ENCODE measurements at regions not wholly inside any gene's neighbourhood (a gene's known extent, or its start where the extent isn't known, plus 50 kb on each side); places are given as distances from the start of the nearest gene placed in this dataset.

DNA sequence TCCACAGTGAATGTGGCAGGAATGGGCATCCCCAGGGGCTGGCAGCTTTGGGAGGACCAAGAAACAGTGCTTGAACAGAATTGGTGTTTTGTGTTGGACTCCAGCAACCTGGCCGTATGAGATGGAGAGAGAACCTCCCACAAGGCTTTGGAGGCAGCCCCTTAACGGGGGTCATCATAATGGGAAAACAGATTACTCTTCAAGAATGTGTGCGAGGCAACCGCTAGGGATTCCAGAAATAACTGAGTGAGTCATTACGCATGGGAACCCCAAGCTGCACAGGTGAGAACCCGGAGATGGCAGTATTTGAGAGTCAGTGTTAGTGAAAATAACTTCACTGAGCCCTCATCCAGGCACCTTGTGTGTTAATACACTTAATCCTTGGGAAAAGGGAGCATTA is 567.8 kb upstream of the TBX3 start:
- H3K9me3 ChIP-seq (ENCODE audit: control insufficient read depth in 4 of 4, low read length in 3 of 4) = no peaks in the 10 kb centered on the region
- no peaks in the 10 kb centered on the region for H3K27me3 ChIP-seq (ENCODE audit: control insufficient read depth in 4 of 4, insufficient read depth in 4 of 4, low read length in 3 of 4)
- no peaks in the 10 kb centered on the region for H3K4me1 ChIP-seq (ENCODE audit: control insufficient read depth in 4 of 4, insufficient read depth in 4 of 4, low read length in 3 of 4)
- no peaks in the 10 kb centered on the region for H3K36me3 ChIP-seq (ENCODE audit: control insufficient read depth in 4 of 4, insufficient read depth in 3 of 4, low read depth in 1 of 4, low read length in 3 of 4)
- DNase-seq (ENCODE audit: low spot score) = no peak
- H3K27ac ChIP-seq (ENCODE audit: low read depth in 1 of 2, low read length in 2 of 2) = no peak overlapping the region
- 90% methylated on average over 6 of the region's 6 CpGs for WGBS
- no peak overlapping the region for H3K4me3 ChIP-seq (ENCODE audit: low read depth in 1 of 3, low read length in 3 of 3)
- TF ChIP-seq NR2F2 (IDR thresholded peaks at IDR 0.05) (no peak), GABPA (IDR thresholded peaks at IDR 0.05 in 1 of 2, conservative IDR thresholded peaks at IDR 0.05 in 1 of 2) (no peak), MAX (IDR thresholded peaks at IDR 0.05) (no peak), RAD21 (IDR thresholded peaks at IDR 0.05) (no peak), RXRA (IDR thresholded peaks at IDR 0.05) (no peak), HNF4A (conservative IDR thresholded peaks at IDR 0.05) (no peak), EGR1 (IDR thresholded peaks at IDR 0.05; ENCODE audit: low read depth in 2 of 2) (no peak)
- TF ChIP-seq, protein P1, sequence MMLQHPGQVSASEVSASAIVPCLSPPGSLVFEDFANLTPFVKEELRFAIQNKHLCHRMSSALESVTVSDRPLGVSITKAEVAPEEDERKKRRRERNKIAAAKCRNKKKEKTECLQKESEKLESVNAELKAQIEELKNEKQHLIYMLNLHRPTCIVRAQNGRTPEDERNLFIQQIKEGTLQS (IDR thresholded peaks at IDR 0.05) = no peak
- no peak overlapping the region for H3K9ac ChIP-seq (ENCODE audit: low read depth in 1 of 2, low read length in 2 of 2)

GRCh38 chr12:115249671-115250278 is 565.8 kb upstream of the TBX3 start:
- no peak for DNase-seq (ENCODE audit: low spot score)
- H3K9ac ChIP-seq (ENCODE audit: low read depth in 1 of 2, low read length in 2 of 2) = no peak overlapping the region
- H3K27me3 ChIP-seq (ENCODE audit: control insufficient read depth in 4 of 4, insufficient read depth in 4 of 4, low read length in 3 of 4) = no peaks in the 10 kb centered on the region
- WGBS = 78% methylated on average over 3 of the region's 3 CpGs
- no peak overlapping the region for H3K4me3 ChIP-seq (ENCODE audit: low read depth in 1 of 3, low read length in 3 of 3)
- H3K9me3 ChIP-seq (ENCODE audit: control insufficient read depth in 4 of 4, low read length in 3 of 4) = no peaks in the 10 kb centered on the region
- TF ChIP-seq, protein P2, sequence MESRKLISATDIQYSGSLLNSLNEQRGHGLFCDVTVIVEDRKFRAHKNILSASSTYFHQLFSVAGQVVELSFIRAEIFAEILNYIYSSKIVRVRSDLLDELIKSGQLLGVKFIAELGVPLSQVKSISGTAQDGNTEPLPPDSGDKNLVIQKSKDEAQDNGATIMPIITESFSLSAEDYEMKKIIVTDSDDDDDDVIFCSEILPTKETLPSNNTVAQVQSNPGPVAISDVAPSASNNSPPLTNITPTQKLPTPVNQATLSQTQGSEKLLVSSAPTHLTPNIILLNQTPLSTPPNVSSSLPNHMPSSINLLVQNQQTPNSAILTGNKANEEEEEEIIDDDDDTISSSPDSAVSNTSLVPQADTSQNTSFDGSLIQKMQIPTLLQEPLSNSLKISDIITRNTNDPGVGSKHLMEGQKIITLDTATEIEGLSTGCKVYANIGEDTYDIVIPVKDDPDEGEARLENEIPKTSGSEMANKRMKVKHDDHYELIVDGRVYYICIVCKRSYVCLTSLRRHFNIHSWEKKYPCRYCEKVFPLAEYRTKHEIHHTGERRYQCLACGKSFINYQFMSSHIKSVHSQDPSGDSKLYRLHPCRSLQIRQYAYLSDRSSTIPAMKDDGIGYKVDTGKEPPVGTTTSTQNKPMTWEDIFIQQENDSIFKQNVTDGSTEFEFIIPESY (IDR thresholded peaks at IDR 0.05) = no peak
- TF ChIP-seq, protein P1 (IDR thresholded peaks at IDR 0.05) = no peak
- no peak for TF ChIP-seq REST (IDR thresholded peaks at IDR 0.05)
- TF ChIP-seq FOXA1 (IDR thresholded peaks at IDR 0.05) = no peak
- no peak for TF ChIP-seq YY1 (IDR thresholded peaks at IDR 0.05)
- no peak for TF ChIP-seq NR2F2 (IDR thresholded peaks at IDR 0.05)
- no peak for TF ChIP-seq SP1 (IDR thresholded peaks at IDR 0.05)
- TF ChIP-seq, protein P3, sequence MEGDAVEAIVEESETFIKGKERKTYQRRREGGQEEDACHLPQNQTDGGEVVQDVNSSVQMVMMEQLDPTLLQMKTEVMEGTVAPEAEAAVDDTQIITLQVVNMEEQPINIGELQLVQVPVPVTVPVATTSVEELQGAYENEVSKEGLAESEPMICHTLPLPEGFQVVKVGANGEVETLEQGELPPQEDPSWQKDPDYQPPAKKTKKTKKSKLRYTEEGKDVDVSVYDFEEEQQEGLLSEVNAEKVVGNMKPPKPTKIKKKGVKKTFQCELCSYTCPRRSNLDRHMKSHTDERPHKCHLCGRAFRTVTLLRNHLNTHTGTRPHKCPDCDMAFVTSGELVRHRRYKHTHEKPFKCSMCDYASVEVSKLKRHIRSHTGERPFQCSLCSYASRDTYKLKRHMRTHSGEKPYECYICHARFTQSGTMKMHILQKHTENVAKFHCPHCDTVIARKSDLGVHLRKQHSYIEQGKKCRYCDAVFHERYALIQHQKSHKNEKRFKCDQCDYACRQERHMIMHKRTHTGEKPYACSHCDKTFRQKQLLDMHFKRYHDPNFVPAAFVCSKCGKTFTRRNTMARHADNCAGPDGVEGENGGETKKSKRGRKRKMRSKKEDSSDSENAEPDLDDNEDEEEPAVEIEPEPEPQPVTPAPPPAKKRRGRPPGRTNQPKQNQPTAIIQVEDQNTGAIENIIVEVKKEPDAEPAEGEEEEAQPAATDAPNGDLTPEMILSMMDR (IDR thresholded peaks at IDR 0.05; ENCODE audit: low read depth, low read length, missing input control) = no peak
- TF ChIP-seq HNF4G (IDR thresholded peaks at IDR 0.05) = no peak
- no peak overlapping the region for H3K27ac ChIP-seq (ENCODE audit: low read depth in 1 of 2, low read length in 2 of 2)
- H3K36me3 ChIP-seq (ENCODE audit: control insufficient read depth in 4 of 4, insufficient read depth in 3 of 4, low read depth in 1 of 4, low read length in 3 of 4) = no peaks in the 10 kb centered on the region
- H3K4me1 ChIP-seq (ENCODE audit: control insufficient read depth in 4 of 4, insufficient read depth in 4 of 4, low read length in 3 of 4) = no peaks in the 10 kb centered on the region

Measured in liver (tissue), 8 donors.